Stomach (tissue), 8 donors: ENCODE measurements at regions not wholly inside any gene's neighbourhood (a gene's known extent, or its start where the extent isn't known, plus 50 kb on each side); places are given as distances from the start of the nearest gene placed in this dataset.
A peak's percentile ranks its signal among the peaks of the same experiment; 100 is the strongest.

Experiments
- DNase-seq, 2 donors: peaks; one replicate each; pipeline versions ENCODE4 v3.0.0 to v3.0.0-alpha.2; 2013 to 2019
- H3K27ac ChIP-seq, 5 donors: fragments of 200-600 bp in 4 of 5; sonication (generic) in 4 of 5; one replicate each; pipeline ENCODE4 v1.5.1; 2013 to 2019; ENCODE audit warnings: mild to moderate bottlenecking in 1 of 5, moderate library complexity in 1 of 5
- H3K27me3 ChIP-seq, 3 donors: fragments of 200-600 bp; sonication (generic); one replicate each; pipeline ENCODE4 v1.5.1; 2017 to 2019; ENCODE audit warnings: mixed run types in 1 of 3
- H3K36me3 ChIP-seq, 4 donors: fragments of 200-600 bp; sonication (generic); 1 replicate in 3 of 4; 2 replicates in 1 of 4; pipeline ENCODE4 v1.5.1; 2016 to 2019
- H3K4me1 ChIP-seq, 4 donors: fragments of 200-600 bp; sonication (generic); one replicate each; pipeline ENCODE4 v1.5.1; 2016 to 2019
- H3K4me3 ChIP-seq, 4 donors: fragments of 200-600 bp; sonication (generic) in 3 of 4; one replicate each; pipeline ENCODE4 v1.5.1; 2016 to 2019; ENCODE audit warnings: mild to moderate bottlenecking in 1 of 4
- H3K9me3 ChIP-seq, 4 donors: fragments of 200-600 bp; sonication (generic); one replicate each; pipeline ENCODE4 v1.5.1; 2016 to 2019
- EP300 ChIP-seq: sonication (generic); formaldehyde crosslinking; IDR thresholded peaks from one replicate; pipeline ENCODE4 v1.6.1; 2017; ENCODE audit warnings: antibody characterized with exemption
- POLR2A ChIP-seq, 4 donors: fragments of 450-650 bp; IDR thresholded peaks; one replicate each; pipeline ENCODE4 v1.6.1; 2016; ENCODE audit warnings: antibody characterized with exemption in 4 of 4, control low read depth in 2 of 4, mild to moderate bottlenecking in 1 of 4, moderate library complexity in 1 of 4
- POLR2AphosphoS5 ChIP-seq, 3 donors: sonication (generic); formaldehyde crosslinking; IDR thresholded peaks; one replicate each; pipeline ENCODE4 v1.6.1; 2016; ENCODE audit warnings: antibody characterized with exemption in 3 of 3
- WGBS, 5 donors: extraction: QIAGEN DNeasy Blood & Tissue Kit in 3 of 5; methylation state at CpG; one replicate each; pipeline versions ENCODE4 v1.1.5 to v1.1.7; 2013 to 2018; 5-methylcytosine and 5-hydroxymethylcytosine counted together
- intact Hi-C: fragments of 100-400 bp; cut with DNase I; formaldehyde crosslinking; loops from one replicate; pipeline ENCODE4 v1.15.1; 2023; ENCODE audit warnings: low total_unique reads
- TF ChIP-seq, protein P1 (sequence below), 7 experiments: fragments of 450-650 bp in 4 of 7; fragments of 200-600 bp in 3 of 7; sonication (generic) in 3 of 7; IDR thresholded peaks; one replicate each; pipeline ENCODE4 v1.5.1; 2016 to 2019; ENCODE audit warnings: antibody characterized with exemption in 7 of 7, control low read depth in 2 of 7, mild to moderate bottlenecking in 1 of 7
- donor health status: healthy with polysubstance abuse.
- donor health status: Bipolar disorder and iron deficiency.
- donor health status: healthy.

DNA sequence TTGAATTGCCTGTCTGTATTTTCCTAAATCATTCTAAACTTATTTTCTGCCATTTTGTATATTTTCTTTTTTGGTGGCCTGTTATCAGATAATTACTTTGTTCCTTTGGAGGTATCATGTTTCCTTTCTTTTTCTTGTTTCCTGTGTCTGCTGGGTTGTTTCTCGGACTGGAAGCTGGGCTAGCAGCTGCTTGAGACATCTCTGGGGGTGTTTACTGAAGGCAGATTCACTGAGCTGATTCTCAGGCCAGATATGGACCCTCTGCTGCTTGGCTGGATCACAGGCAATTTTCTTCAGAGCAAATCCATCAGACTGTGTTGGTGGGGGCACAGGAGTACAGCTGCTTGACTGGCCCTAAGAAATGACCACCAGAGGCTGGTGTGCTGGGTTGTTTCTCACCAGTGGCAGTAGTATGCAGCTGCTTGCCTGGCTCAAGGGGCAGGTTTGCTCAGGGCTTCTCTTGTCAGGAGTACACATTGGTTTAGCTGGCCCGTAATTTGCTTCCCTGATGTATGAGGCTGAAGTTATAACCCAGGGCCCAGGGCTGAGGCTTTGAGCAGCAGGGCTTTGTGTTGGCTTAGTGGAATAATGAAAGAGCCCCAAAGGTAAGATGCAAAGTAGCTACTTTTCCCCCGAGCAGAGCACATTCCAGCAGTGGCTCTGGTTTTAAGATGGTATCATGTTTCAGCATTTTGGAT lies 680.6 kb downstream of the TECRL start:
- intact Hi-C loops = no loop called here
- no peaks in the 10 kb centered on the region for H3K4me1 ChIP-seq
- H3K4me3 ChIP-seq = no peak overlapping the region
- no peaks in the 10 kb centered on the region for H3K36me3 ChIP-seq
- H3K27me3 ChIP-seq = no peaks in the 10 kb centered on the region
- 23 to 40% (median 29%) methylated on average over 2 to 3 of the region's 3 CpGs for WGBS, 5 donors
- H3K9me3 ChIP-seq = no peaks in the 10 kb centered on the region
- H3K27ac ChIP-seq = no peak overlapping the region
- no peak for TF ChIP-seq POLR2AphosphoS5 (IDR thresholded peaks at IDR 0.05)
- TF ChIP-seq, protein P1, sequence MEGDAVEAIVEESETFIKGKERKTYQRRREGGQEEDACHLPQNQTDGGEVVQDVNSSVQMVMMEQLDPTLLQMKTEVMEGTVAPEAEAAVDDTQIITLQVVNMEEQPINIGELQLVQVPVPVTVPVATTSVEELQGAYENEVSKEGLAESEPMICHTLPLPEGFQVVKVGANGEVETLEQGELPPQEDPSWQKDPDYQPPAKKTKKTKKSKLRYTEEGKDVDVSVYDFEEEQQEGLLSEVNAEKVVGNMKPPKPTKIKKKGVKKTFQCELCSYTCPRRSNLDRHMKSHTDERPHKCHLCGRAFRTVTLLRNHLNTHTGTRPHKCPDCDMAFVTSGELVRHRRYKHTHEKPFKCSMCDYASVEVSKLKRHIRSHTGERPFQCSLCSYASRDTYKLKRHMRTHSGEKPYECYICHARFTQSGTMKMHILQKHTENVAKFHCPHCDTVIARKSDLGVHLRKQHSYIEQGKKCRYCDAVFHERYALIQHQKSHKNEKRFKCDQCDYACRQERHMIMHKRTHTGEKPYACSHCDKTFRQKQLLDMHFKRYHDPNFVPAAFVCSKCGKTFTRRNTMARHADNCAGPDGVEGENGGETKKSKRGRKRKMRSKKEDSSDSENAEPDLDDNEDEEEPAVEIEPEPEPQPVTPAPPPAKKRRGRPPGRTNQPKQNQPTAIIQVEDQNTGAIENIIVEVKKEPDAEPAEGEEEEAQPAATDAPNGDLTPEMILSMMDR (IDR thresholded peaks at IDR 0.05) = no peak
- TF ChIP-seq EP300 = no peak
- no peak for TF ChIP-seq POLR2A (IDR thresholded peaks at IDR 0.05)
- no peak for DNase-seq

DNA sequence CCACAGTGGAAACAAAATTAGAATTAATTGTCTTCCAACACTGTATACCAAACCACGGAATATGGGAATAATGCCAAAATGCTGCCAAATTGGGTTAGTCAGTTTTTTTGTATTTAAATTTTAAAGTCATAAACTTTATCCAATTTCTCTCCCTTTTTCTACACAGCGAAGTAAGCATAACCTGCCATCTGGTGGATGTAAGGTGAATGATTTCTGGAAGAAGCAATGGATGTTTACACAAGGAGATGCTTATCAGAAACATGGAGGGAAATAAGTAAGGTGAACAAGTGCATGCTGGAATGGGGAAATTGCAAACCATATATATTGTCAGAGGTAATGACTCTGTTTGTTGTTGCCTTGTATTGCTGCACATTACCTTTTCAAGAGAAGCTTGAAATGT lies 691.9 kb downstream of the TECRL start:
- H3K27ac ChIP-seq = no peak overlapping the region
- DNase-seq = peak in 1 of 2 donors; percentile 23

DNA sequence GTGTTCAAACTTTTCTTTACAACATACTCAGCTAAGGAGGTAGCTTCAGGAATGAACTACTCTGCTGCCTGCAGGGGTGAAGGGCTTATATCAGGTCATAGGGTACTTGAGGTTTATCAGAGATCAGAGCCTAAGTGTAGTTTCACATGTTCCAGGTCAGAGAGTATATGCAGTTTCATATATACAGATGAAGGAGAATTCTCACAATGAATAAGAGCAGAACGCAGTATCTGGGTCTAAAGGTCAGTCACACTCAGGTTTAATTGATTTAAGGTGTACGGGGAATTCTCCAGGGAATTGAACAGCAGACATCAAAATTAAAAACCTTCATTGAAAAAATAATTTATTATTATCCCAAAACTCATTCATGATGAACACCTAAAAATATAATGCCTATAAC lies 700.6 kb downstream of the TECRL start:
- Histone ChIP-seq H3K27me3 (no peaks in the 10 kb centered on the region), H3K27ac (no peak overlapping the region), H3K9me3 (no peaks in the 10 kb centered on the region), H3K4me1 (no peaks in the 10 kb centered on the region), H3K4me3 (no peak overlapping the region), H3K36me3 (no peaks in the 10 kb centered on the region)
- TF ChIP-seq EP300 (no peak), POLR2AphosphoS5 (IDR thresholded peaks at IDR 0.05) (no peak), POLR2A (IDR thresholded peaks at IDR 0.05) (no peak)
- TF ChIP-seq, protein P1 (IDR thresholded peaks at IDR 0.05) = no peak
- intact Hi-C loops = no loop called here
- DNase-seq = no peak
- 33 to 48% (median 37%) methylated on average over 2 of the region's 2 CpGs for WGBS, 5 donors

More for the DNA sequence above, 691.9 kb downstream of the TECRL start:
- Histone ChIP-seq H3K36me3 (no peaks in the 10 kb centered on the region), H3K4me1 (no peaks in the 10 kb centered on the region), H3K27me3 (no peaks in the 10 kb centered on the region), H3K4me3 (no peak overlapping the region), H3K9me3 (peaks cover 0 to 5% (median 0%) of the 10 kb centered on the region in 4 donors)
- intact Hi-C loops = no loop called here
- TF ChIP-seq EP300 (no peak), POLR2AphosphoS5 (IDR thresholded peaks at IDR 0.05) (no peak), POLR2A (IDR thresholded peaks at IDR 0.05) (no peak)
- TF ChIP-seq, protein P1 (IDR thresholded peaks at IDR 0.05) = no peak
- 26 to 47% (median 33%) methylated on average over 2 of the region's 2 CpGs for WGBS, 5 donors

DNA sequence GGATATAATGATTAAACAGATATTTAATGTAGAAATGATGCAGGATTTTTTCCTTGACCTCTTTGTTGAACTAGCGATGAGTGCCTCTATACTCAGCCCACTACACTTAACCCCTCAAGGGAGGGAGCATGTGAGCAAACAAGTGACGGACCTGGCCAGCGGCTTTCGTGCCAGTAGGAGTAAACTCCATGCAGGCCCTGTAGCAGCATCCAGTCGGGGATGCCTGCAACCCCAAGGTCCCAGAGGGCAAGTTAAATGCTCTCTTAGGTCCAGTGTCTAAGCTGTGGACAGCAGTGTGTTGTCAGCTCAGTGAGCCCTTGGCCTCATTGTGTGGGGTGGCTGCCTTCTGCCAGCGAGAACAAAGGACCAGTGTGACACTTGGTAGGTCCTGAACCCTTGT lies 708.7 kb downstream of the TECRL start:
- intact Hi-C loops = no loop called here

More for the DNA sequence above, 708.7 kb downstream of the TECRL start:
- Histone ChIP-seq H3K4me1 (no peaks in the 10 kb centered on the region), H3K27me3 (no peaks in the 10 kb centered on the region), H3K4me3 (no peak overlapping the region), H3K9me3 (no peaks in the 10 kb centered on the region), H3K27ac (no peak overlapping the region), H3K36me3 (no peaks in the 10 kb centered on the region)
- 81 to 86% (median 84%) methylated on average over 4 to 6 of the region's 6 CpGs for WGBS, 5 donors
- TF ChIP-seq, protein P1 (IDR thresholded peaks at IDR 0.05) = no peak
- TF ChIP-seq POLR2AphosphoS5 (IDR thresholded peaks at IDR 0.05) = no peak
- TF ChIP-seq EP300 = no peak
- no peak for TF ChIP-seq POLR2A (IDR thresholded peaks at IDR 0.05)
- no peak for DNase-seq
